ENCODE measurements at regions not wholly inside any gene's neighbourhood (a gene's known extent, or its start where the extent isn't known, plus 50 kb on each side); places are given as distances from the start of the nearest gene placed in this dataset.

- Mint-ChIP-seq H3K27me3 (ENCODE audit: unreplicated experiment) (peaks cover 15% of the 10 kb centered on the region), H3K36me3 (ENCODE audit: insufficient read depth, unreplicated experiment) (no peaks in the 10 kb centered on the region), H3K4me3 (ENCODE audit: low read depth, unreplicated experiment) (no peak overlapping the region), H3K4me1 (ENCODE audit: low read depth, unreplicated experiment) (peaks cover 15% of the 10 kb centered on the region), H3K9me3 (ENCODE audit: low read depth, unreplicated experiment) (no peaks in the 10 kb centered on the region), H3K27ac (ENCODE audit: unreplicated experiment) (no peak overlapping the region)
- DNase-seq: no peak
- intact Hi-C loops (cut with micrococcal nuclease; ENCODE audit: unreplicated experiment): no loop called here
- no peak for TF ChIP-seq CTCF (IDR thresholded peaks at IDR 0.05; ENCODE audit: unreplicated experiment)
- CTCF ChIA-PET: no interaction called here
- BruUV-seq (replicated peaks): no TSS peak
Observed at GRCh38 chr12:98355933-98356332, 159.5 kb upstream of the TMPO start.

- no peak overlapping the region for H3K27ac Mint-ChIP-seq (ENCODE audit: unreplicated experiment)
- no TSS peak for BruUV-seq (replicated peaks)
- CTCF ChIA-PET: no interaction called here
- peaks cover 15% of the 10 kb centered on the region for H3K27me3 Mint-ChIP-seq (ENCODE audit: unreplicated experiment)
- intact Hi-C loops (cut with micrococcal nuclease; ENCODE audit: unreplicated experiment): no loop called here
- no peak for TF ChIP-seq CTCF (IDR thresholded peaks at IDR 0.05; ENCODE audit: unreplicated experiment)
- no peaks in the 10 kb centered on the region for H3K9me3 Mint-ChIP-seq (ENCODE audit: low read depth, unreplicated experiment)
- H3K36me3 Mint-ChIP-seq (ENCODE audit: insufficient read depth, unreplicated experiment): no peaks in the 10 kb centered on the region
- DNase-seq: no peak
- no peak overlapping the region for H3K4me3 Mint-ChIP-seq (ENCODE audit: low read depth, unreplicated experiment)
- H3K4me1 Mint-ChIP-seq (ENCODE audit: low read depth, unreplicated experiment): peaks cover 3% of the 10 kb centered on the region
Observed at GRCh38 chr12:98358144-98358543, 157.2 kb upstream of the TMPO start.

GRCh38 chr12:98359856-98360255, 155.5 kb upstream of the TMPO start:
- TF ChIP-seq CTCF (IDR thresholded peaks at IDR 0.05; ENCODE audit: unreplicated experiment): no peak
- no peak for DNase-seq
- no peak overlapping the region for H3K27ac Mint-ChIP-seq (ENCODE audit: unreplicated experiment)
- H3K4me1 Mint-ChIP-seq (ENCODE audit: low read depth, unreplicated experiment): no peaks in the 10 kb centered on the region
- intact Hi-C loops (cut with micrococcal nuclease; ENCODE audit: unreplicated experiment): no loop called here
- CTCF ChIA-PET: no interaction called here
- peaks cover 15% of the 10 kb centered on the region for H3K27me3 Mint-ChIP-seq (ENCODE audit: unreplicated experiment)
- no peaks in the 10 kb centered on the region for H3K36me3 Mint-ChIP-seq (ENCODE audit: insufficient read depth, unreplicated experiment)
- no peak overlapping the region for H3K4me3 Mint-ChIP-seq (ENCODE audit: low read depth, unreplicated experiment)
- H3K9me3 Mint-ChIP-seq (ENCODE audit: low read depth, unreplicated experiment): no peaks in the 10 kb centered on the region
- no TSS peak for BruUV-seq (replicated peaks)

- Mint-ChIP-seq H3K4me3 (ENCODE audit: low read depth, unreplicated experiment) (no peak overlapping the region), H3K9me3 (ENCODE audit: low read depth, unreplicated experiment) (no peaks in the 10 kb centered on the region), H3K27ac (ENCODE audit: unreplicated experiment) (no peak overlapping the region), H3K4me1 (ENCODE audit: low read depth, unreplicated experiment) (no peaks in the 10 kb centered on the region), H3K27me3 (ENCODE audit: unreplicated experiment) (peaks cover 15% of the 10 kb centered on the region), H3K36me3 (ENCODE audit: insufficient read depth, unreplicated experiment) (no peaks in the 10 kb centered on the region)
- TF ChIP-seq CTCF (IDR thresholded peaks at IDR 0.05; ENCODE audit: unreplicated experiment): no peak
- no peak for DNase-seq
- intact Hi-C loops (cut with micrococcal nuclease; ENCODE audit: unreplicated experiment): no loop called here
- no TSS peak for BruUV-seq (replicated peaks)
- CTCF ChIA-PET: no interaction called here
Observed at GRCh38 chr12:98360401-98360800, 155.0 kb upstream of the TMPO start.

GRCh38 chr12:98369581-98369980, 145.8 kb upstream of the TMPO start:
- no TSS peak for BruUV-seq (replicated peaks)
- no peak overlapping the region for H3K4me3 Mint-ChIP-seq (ENCODE audit: low read depth, unreplicated experiment)
- H3K27ac Mint-ChIP-seq (ENCODE audit: unreplicated experiment): no peak overlapping the region
- CTCF ChIA-PET: no interaction called here
- peaks cover 9% of the 10 kb centered on the region for H3K4me1 Mint-ChIP-seq (ENCODE audit: low read depth, unreplicated experiment)
- TF ChIP-seq CTCF (IDR thresholded peaks at IDR 0.05; ENCODE audit: unreplicated experiment): no peak
- intact Hi-C loops (cut with micrococcal nuclease; ENCODE audit: unreplicated experiment): no loop called here
- no peak for DNase-seq
- peaks cover 17% of the 10 kb centered on the region for H3K27me3 Mint-ChIP-seq (ENCODE audit: unreplicated experiment)
- H3K36me3 Mint-ChIP-seq (ENCODE audit: insufficient read depth, unreplicated experiment): no peaks in the 10 kb centered on the region
- H3K9me3 Mint-ChIP-seq (ENCODE audit: low read depth, unreplicated experiment): no peaks in the 10 kb centered on the region
